Mucosa of stomach (tissue), 1 donor: ENCODE measurements at regions not wholly inside any gene's neighbourhood (a gene's known extent, or its start where the extent isn't known, plus 50 kb on each side); places are given as distances from the start of the nearest gene placed in this dataset.

ENCODE experiments used
- H3K27me3 ChIP-seq: one replicate; pipeline ENCODE4 v1.7.0; 2013; ENCODE audit warnings: mild to moderate bottlenecking, low read length; ENCODE audit not compliant: control insufficient read depth, insufficient read depth
- H3K36me3 ChIP-seq: one replicate; pipeline ENCODE4 v1.7.0; 2013; ENCODE audit warnings: low read length; ENCODE audit not compliant: control insufficient read depth, insufficient read depth
- H3K4me1 ChIP-seq: one replicate; pipeline ENCODE4 v1.7.0; 2013; ENCODE audit warnings: mild to moderate bottlenecking, low read length; ENCODE audit not compliant: control insufficient read depth, insufficient read depth
- H3K4me3 ChIP-seq: one replicate; pipeline ENCODE4 v1.7.0; 2013; ENCODE audit warnings: low read length
- H3K9ac ChIP-seq: one replicate; pipeline ENCODE4 v1.7.0; 2013; ENCODE audit warnings: mild to moderate bottlenecking, low read length, moderate library complexity
- H3K9me3 ChIP-seq: one replicate; pipeline ENCODE4 v1.7.0; 2013; ENCODE audit warnings: mild to moderate bottlenecking, low read length, moderate library complexity; ENCODE audit not compliant: control insufficient read depth
- donor health status: Pancreatic carcinoma.

DNA sequence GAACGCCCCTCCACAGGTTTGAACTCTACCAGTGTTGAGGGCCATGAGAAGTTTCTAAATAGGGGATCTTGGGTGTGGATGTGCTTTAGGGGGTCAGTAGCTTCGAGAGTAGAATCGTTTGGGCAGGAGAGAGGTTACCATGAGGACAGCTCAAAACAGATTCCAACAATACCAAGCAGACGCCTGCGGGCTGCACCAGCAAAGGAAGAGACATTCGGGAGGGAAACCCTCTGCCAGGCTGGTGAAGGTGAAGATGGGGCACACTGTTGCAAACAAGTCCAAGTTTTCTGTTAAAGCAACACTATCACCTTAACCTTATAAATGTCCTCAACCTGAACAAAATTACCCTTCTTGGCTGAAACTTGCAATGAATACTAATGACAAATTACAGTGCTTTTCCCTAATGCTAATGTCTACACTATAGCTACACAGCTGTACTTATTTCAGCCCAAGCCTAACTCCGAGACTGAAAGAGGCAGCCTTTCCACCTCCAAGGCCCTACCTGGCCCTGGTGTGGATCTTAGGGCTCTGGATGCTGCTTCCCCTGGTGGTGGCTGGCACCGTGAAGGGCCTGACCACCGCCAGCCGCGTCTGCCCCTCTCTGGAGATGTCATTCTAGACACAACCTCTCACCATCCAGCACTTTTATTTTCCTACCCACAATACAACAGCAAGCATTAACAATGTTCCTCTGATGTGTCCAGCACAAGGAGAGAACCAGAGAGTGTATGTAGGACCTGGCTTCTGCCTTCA lies 80.1 kb downstream of the DLL1 start:
- H3K4me1 ChIP-seq: no peaks in the 10 kb centered on the region
- H3K9ac ChIP-seq: no peak overlapping the region
- H3K4me3 ChIP-seq: no peak overlapping the region
- H3K36me3 ChIP-seq: no peaks in the 10 kb centered on the region
- H3K27me3 ChIP-seq: peaks cover 3% of the 10 kb centered on the region
- no peaks in the 10 kb centered on the region for H3K9me3 ChIP-seq

GRCh38 chr6:170210026-170210390 lies 80.9 kb downstream of the DLL1 start:
- H3K27me3 ChIP-seq: peaks cover 3% of the 10 kb centered on the region
- H3K4me3 ChIP-seq: no peak overlapping the region
- no peaks in the 10 kb centered on the region for H3K9me3 ChIP-seq
- H3K9ac ChIP-seq: no peak overlapping the region
- H3K36me3 ChIP-seq: no peaks in the 10 kb centered on the region
- H3K4me1 ChIP-seq: no peaks in the 10 kb centered on the region

- no peaks in the 10 kb centered on the region for H3K36me3 ChIP-seq
- no peak overlapping the region for H3K9ac ChIP-seq
- H3K9me3 ChIP-seq: no peaks in the 10 kb centered on the region
- H3K4me1 ChIP-seq: no peaks in the 10 kb centered on the region
- H3K27me3 ChIP-seq: peaks cover 3% of the 10 kb centered on the region
- H3K4me3 ChIP-seq: no peak overlapping the region
Measured at GRCh38 chr6:170209354-170210025, 81.4 kb downstream of the DLL1 start.

GRCh38 chr6:170208651-170209353 lies 82.1 kb downstream of the DLL1 start:
- no peaks in the 10 kb centered on the region for H3K4me1 ChIP-seq
- no peak overlapping the region for H3K4me3 ChIP-seq
- H3K9me3 ChIP-seq: no peaks in the 10 kb centered on the region
- H3K27me3 ChIP-seq: peaks cover 3% of the 10 kb centered on the region
- no peaks in the 10 kb centered on the region for H3K36me3 ChIP-seq
- H3K9ac ChIP-seq: no peak overlapping the region

DNA sequence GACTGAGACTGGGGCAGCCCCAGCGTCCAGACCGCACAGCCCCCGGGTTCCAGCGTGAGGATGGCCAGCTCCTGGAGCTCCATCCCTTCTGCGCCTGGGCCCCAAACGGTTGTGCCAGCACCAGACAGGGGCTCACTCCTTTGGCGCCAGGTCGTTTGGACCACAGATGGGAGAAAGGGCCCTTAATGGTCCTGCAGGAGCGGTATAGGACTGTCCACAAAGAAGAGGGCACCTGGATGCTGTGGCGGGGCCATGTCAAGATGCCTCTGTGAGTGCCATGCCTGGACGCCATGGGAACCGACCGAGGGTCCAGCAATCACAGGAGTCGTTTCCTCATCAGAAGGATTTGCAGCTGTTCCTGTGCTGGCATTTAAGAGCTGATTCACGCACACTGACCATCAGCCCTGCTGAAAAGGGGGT lies 82.7 kb downstream of the DLL1 start:
- Histone ChIP-seq H3K27me3 (peaks cover 3% of the 10 kb centered on the region), H3K9me3 (no peaks in the 10 kb centered on the region), H3K36me3 (no peaks in the 10 kb centered on the region), H3K4me1 (no peaks in the 10 kb centered on the region), H3K9ac (no peak overlapping the region), H3K4me3 (no peak overlapping the region)

- no peaks in the 10 kb centered on the region for H3K36me3 ChIP-seq
- no peak overlapping the region for H3K9ac ChIP-seq
- no peaks in the 10 kb centered on the region for H3K9me3 ChIP-seq
- no peak overlapping the region for H3K4me3 ChIP-seq
- H3K27me3 ChIP-seq: peaks cover 3% of the 10 kb centered on the region
- no peaks in the 10 kb centered on the region for H3K4me1 ChIP-seq
Measured at GRCh38 chr6:170207586-170208181, 83.2 kb downstream of the DLL1 start.

GRCh38 chr6:170206851-170207431 lies 83.9 kb downstream of the DLL1 start:
- Histone ChIP-seq H3K36me3 (no peaks in the 10 kb centered on the region), H3K9me3 (no peaks in the 10 kb centered on the region), H3K9ac (no peak overlapping the region), H3K4me1 (no peaks in the 10 kb centered on the region), H3K4me3 (no peak overlapping the region), H3K27me3 (peaks cover 3% of the 10 kb centered on the region)

GRCh38 chr6:170206317-170206621 lies 84.6 kb downstream of the DLL1 start:
- Histone ChIP-seq H3K4me3 (no peak overlapping the region), H3K9me3 (no peaks in the 10 kb centered on the region), H3K9ac (no peak overlapping the region), H3K4me1 (no peaks in the 10 kb centered on the region), H3K36me3 (no peaks in the 10 kb centered on the region), H3K27me3 (peaks cover 3% of the 10 kb centered on the region)

- H3K9me3 ChIP-seq: no peaks in the 10 kb centered on the region
- no peaks in the 10 kb centered on the region for H3K36me3 ChIP-seq
- H3K9ac ChIP-seq: no peak overlapping the region
- H3K27me3 ChIP-seq: no peaks in the 10 kb centered on the region
- no peaks in the 10 kb centered on the region for H3K4me1 ChIP-seq
- no peak overlapping the region for H3K4me3 ChIP-seq
Measured at GRCh38 chr6:170205534-170206316, 85.2 kb downstream of the DLL1 start.

- Histone ChIP-seq H3K4me3 (no peak overlapping the region), H3K4me1 (no peaks in the 10 kb centered on the region), H3K27me3 (no peaks in the 10 kb centered on the region), H3K9ac (no peak overlapping the region), H3K9me3 (no peaks in the 10 kb centered on the region), H3K36me3 (no peaks in the 10 kb centered on the region)
Measured at GRCh38 chr6:170205126-170205525, 85.8 kb downstream of the DLL1 start.

DNA sequence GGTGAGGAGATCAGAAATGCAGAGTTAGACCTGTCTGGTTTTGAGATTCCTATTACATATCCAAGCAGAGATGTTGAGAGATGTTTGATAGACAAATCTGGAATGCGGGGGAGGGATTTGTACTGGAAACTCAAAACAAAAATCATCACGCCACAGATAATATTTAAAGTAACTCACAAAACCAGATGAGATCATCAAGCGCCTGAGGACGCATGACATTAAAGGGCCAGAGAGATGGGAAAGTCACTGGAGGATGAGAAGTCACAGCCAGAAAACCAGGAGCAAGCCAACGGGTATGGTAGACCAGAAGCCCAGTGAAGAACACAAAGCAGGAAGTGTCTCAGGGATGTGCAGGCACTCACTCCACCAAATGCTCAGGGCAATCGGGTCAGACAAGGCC lies 87.7 kb downstream of the DLL1 start:
- no peaks in the 10 kb centered on the region for H3K36me3 ChIP-seq
- H3K9ac ChIP-seq: no peak overlapping the region
- no peaks in the 10 kb centered on the region for H3K9me3 ChIP-seq
- no peaks in the 10 kb centered on the region for H3K27me3 ChIP-seq
- no peaks in the 10 kb centered on the region for H3K4me1 ChIP-seq
- no peak overlapping the region for H3K4me3 ChIP-seq
